A549 (cell line): ENCODE measurements at regions not wholly inside any gene's neighbourhood (a gene's known extent, or its start where the extent isn't known, plus 50 kb on each side); places are given as distances from the start of the nearest gene placed in this dataset.

ENCODE experiments used
- EHMT2 ChIP-seq: fragments of 200-600 bp; sonication (generic); IDR thresholded peaks from 2 replicates; pipeline ENCODE4 v1.6.1; 2016; ENCODE audit warnings: antibody characterized with exemption, low read depth, mild to moderate bottlenecking, moderate library complexity
- EP300 ChIP-seq, 2 experiments: fragments of >200 bp; sonication (Bioruptor Twin); formaldehyde crosslinking; IDR thresholded peaks; 2 replicates in 1 of 2; 3 replicates in 1 of 2; pipeline ENCODE4 v1.6.1; 2016 to 2017
- FOSL2 ChIP-seq, 2 experiments: fragments of 450-650 bp in 1 of 2; fragments of >200 bp in 1 of 2; sonication (Bioruptor Twin) in 1 of 2; formaldehyde crosslinking; IDR thresholded peaks; 2 replicates each; pipeline versions ENCODE4 v1.5.0 to v1.6.1; 2016 to 2020; ENCODE audit warnings: mild to moderate bottlenecking in 1 of 2, moderate library complexity in 1 of 2
- MYC ChIP-seq: IDR thresholded peaks from 2 replicates; pipeline ENCODE4 v1.6.1; 2012; ENCODE audit warnings: mild to moderate bottlenecking, inconsistent platforms, low read length, improper control_type of control experiment, borderline replicate concordance
- NPAS2 ChIP-seq: fragments of 250-450 bp; sonication (Bioruptor Pico); IDR thresholded peaks from 2 replicates; pipeline ENCODE4 v1.8.0; 2022; ENCODE audit warnings: mild to moderate bottlenecking, moderate library complexity, borderline replicate concordance
- POLR2A ChIP-seq: IDR thresholded peaks from 2 replicates; pipeline ENCODE4 v1.6.1; 2012; ENCODE audit warnings: mild to moderate bottlenecking, low read length
- POLR2AphosphoS2 ChIP-seq: conservative IDR thresholded peaks from 2 replicates; pipeline ENCODE4 v1.6.1; 2012; ENCODE audit warnings: low read length, improper control_type of control experiment, inconsistent platforms
- RFX5 ChIP-seq: fragments of 450-650 bp; IDR thresholded peaks from 2 replicates; pipeline ENCODE4 v1.7.1; 2014; ENCODE audit warnings: antibody characterized with exemption, mild to moderate bottlenecking, moderate library complexity
- ZFP36 ChIP-seq: fragments of 450-650 bp; IDR thresholded peaks from 2 replicates; pipeline ENCODE4 v1.6.1; 2014; ENCODE audit warnings: borderline replicate concordance; ENCODE audit not compliant: partially characterized antibody
- TF ChIP-seq, protein P1 (sequence below): fragments of >200 bp; sonication (Bioruptor Twin); formaldehyde crosslinking; IDR thresholded peaks from 3 replicates; pipeline ENCODE4 v1.5.1; 2016
- TF ChIP-seq, protein P2 (sequence below): fragments of 200-600 bp; sonication (generic); IDR thresholded peaks from 2 replicates; pipeline ENCODE4 v1.6.1; 2016; ENCODE audit warnings: antibody characterized with exemption, mild to moderate bottlenecking, moderate library complexity

DNA sequence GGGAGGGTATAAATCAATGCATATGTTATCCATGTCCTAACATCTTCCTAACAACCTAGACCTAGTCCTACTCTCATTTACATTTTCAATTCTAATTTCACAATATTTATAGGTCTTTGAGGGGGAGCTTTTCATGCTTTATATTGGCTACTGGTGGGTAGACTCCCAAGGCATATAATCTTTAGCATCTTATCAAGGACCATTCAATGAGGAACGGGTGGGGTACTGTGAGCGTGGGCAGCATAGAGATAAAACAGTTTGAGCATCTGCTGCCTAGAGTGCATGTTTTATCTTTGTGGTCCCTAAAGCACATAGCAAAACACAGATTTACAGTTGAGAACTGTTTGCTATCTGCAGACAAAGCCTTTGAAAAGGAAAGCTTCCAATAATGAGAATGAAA, 427.6 kb upstream of the WWC1 start:
- TF ChIP-seq, protein P1, sequence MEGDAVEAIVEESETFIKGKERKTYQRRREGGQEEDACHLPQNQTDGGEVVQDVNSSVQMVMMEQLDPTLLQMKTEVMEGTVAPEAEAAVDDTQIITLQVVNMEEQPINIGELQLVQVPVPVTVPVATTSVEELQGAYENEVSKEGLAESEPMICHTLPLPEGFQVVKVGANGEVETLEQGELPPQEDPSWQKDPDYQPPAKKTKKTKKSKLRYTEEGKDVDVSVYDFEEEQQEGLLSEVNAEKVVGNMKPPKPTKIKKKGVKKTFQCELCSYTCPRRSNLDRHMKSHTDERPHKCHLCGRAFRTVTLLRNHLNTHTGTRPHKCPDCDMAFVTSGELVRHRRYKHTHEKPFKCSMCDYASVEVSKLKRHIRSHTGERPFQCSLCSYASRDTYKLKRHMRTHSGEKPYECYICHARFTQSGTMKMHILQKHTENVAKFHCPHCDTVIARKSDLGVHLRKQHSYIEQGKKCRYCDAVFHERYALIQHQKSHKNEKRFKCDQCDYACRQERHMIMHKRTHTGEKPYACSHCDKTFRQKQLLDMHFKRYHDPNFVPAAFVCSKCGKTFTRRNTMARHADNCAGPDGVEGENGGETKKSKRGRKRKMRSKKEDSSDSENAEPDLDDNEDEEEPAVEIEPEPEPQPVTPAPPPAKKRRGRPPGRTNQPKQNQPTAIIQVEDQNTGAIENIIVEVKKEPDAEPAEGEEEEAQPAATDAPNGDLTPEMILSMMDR = no peak
- TF ChIP-seq EHMT2 (no peak), RFX5 (no peak), POLR2A (no peak), EP300 (IDR thresholded peaks at IDR 0.05) (no peak), MYC (no peak), FOSL2 (IDR thresholded peaks at IDR 0.05) (no peak), FOSL2 (CRISPR knock-in tag; IDR thresholded peaks at IDR 0.05) (no peak), NPAS2 (CRISPR knock-in tag) (no peak), ZFP36 (no peak), POLR2AphosphoS2 (no peak)
- TF ChIP-seq, protein P2, sequence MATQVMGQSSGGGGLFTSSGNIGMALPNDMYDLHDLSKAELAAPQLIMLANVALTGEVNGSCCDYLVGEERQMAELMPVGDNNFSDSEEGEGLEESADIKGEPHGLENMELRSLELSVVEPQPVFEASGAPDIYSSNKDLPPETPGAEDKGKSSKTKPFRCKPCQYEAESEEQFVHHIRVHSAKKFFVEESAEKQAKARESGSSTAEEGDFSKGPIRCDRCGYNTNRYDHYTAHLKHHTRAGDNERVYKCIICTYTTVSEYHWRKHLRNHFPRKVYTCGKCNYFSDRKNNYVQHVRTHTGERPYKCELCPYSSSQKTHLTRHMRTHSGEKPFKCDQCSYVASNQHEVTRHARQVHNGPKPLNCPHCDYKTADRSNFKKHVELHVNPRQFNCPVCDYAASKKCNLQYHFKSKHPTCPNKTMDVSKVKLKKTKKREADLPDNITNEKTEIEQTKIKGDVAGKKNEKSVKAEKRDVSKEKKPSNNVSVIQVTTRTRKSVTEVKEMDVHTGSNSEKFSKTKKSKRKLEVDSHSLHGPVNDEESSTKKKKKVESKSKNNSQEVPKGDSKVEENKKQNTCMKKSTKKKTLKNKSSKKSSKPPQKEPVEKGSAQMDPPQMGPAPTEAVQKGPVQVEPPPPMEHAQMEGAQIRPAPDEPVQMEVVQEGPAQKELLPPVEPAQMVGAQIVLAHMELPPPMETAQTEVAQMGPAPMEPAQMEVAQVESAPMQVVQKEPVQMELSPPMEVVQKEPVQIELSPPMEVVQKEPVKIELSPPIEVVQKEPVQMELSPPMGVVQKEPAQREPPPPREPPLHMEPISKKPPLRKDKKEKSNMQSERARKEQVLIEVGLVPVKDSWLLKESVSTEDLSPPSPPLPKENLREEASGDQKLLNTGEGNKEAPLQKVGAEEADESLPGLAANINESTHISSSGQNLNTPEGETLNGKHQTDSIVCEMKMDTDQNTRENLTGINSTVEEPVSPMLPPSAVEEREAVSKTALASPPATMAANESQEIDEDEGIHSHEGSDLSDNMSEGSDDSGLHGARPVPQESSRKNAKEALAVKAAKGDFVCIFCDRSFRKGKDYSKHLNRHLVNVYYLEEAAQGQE = no peak
